ENCODE measurements at regions not wholly inside any gene's neighbourhood (a gene's known extent, or its start where the extent isn't known, plus 50 kb on each side); places are given as distances from the start of the nearest gene placed in this dataset.

DNA sequence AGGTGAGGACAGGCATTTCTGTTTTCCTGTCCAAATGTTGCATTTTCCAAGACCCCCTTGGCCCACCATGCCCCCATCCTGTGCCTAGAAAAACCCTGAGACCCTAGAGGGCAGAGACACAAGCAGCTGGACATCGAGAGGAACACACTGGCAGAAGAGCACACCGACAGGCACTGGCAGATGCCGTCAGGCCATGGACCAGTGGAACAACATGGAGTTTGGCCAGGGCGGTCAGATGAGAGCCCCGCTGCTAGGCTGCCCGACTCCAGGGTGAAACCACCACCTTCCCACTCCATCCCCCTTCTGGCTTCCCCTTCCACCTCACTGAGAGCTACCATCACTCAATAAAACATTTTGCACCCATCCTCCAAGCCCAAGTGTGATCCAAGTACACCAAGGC is 438.4 kb downstream of the SIPA1L2 start:
- no peaks in the 10 kb centered on the region for H3K36me3 ChIP-seq (ENCODE audit: control insufficient read depth, insufficient read depth, low read length)
- ChIA-PET CTCF (no interaction called here), POLR2A (no interaction called here)
- no peak for DNase-seq (ENCODE audit: low read depth)
- no peaks in the 10 kb centered on the region for H3K27me3 ChIP-seq (ENCODE audit: control insufficient read depth, insufficient read depth, low read length)
- H3K4me3 ChIP-seq (ENCODE audit: low read depth, low read length): no peak overlapping the region
- TF ChIP-seq, protein P1, sequence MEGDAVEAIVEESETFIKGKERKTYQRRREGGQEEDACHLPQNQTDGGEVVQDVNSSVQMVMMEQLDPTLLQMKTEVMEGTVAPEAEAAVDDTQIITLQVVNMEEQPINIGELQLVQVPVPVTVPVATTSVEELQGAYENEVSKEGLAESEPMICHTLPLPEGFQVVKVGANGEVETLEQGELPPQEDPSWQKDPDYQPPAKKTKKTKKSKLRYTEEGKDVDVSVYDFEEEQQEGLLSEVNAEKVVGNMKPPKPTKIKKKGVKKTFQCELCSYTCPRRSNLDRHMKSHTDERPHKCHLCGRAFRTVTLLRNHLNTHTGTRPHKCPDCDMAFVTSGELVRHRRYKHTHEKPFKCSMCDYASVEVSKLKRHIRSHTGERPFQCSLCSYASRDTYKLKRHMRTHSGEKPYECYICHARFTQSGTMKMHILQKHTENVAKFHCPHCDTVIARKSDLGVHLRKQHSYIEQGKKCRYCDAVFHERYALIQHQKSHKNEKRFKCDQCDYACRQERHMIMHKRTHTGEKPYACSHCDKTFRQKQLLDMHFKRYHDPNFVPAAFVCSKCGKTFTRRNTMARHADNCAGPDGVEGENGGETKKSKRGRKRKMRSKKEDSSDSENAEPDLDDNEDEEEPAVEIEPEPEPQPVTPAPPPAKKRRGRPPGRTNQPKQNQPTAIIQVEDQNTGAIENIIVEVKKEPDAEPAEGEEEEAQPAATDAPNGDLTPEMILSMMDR (IDR thresholded peaks at IDR 0.05; ENCODE audit: insufficient read depth, low read depth, low read length): no peak

DNA sequence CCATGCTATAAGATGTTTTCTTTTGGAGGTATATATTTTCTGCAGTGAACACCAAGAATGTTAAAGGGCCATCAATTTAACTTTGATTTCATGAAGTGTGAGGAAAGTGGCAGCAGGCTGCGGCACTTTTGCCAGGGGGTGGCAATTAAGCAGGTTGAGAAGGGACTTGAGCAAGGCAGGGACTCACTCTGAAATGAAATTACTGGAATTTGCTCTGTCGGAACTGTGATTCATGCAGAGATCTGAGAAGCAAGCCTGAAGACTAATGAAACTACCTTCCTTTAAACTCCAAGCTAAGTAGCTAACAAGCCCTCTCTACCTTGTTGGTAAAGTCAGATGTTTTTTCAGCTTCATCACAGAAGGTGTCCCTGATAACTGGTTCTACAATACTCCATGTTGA is 441.6 kb downstream of the SIPA1L2 start:
- Histone ChIP-seq H3K4me3 (ENCODE audit: low read depth, low read length) (no peak overlapping the region), H3K27me3 (ENCODE audit: control insufficient read depth, insufficient read depth, low read length) (no peaks in the 10 kb centered on the region), H3K36me3 (ENCODE audit: control insufficient read depth, insufficient read depth, low read length) (no peaks in the 10 kb centered on the region)
- TF ChIP-seq, protein P1 (IDR thresholded peaks at IDR 0.05; ENCODE audit: insufficient read depth, low read depth, low read length): no peak
- DNase-seq (ENCODE audit: low read depth): no peak
- ChIA-PET CTCF (interaction anchor here (1.2 kb wide), 1 partner anchor 9 kb away, joined by 4 read pairs; no protein-coding TSS in a partner anchor), POLR2A (no interaction called here)

DNA sequence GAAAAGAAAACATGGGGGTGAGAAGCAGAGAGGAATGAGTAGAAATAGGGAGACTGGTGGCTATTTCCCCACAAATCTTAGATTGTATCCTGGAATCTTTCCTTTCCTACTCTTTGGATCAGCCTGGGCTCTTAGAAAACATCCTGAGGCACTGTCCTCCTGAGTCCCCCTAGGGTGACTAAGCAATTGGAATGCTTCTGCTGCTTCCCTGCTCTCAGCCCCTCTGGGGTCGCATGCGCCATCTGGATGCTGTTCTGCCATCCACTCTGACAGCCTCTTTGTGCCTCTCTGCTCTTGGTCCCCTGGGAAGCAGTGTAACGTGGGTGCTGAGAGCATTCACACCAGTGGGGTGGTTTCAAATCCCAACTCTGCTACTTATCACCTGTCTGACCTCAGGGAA is 443.0 kb downstream of the SIPA1L2 start:
- POLR2A ChIA-PET: no interaction called here
- CTCF ChIA-PET: interaction anchor here (0.7 kb wide), 1 partner anchor 9 kb away, joined by 3 read pairs; no protein-coding TSS in a partner anchor
- H3K4me3 ChIP-seq (ENCODE audit: low read depth, low read length): no peak overlapping the region

DNA sequence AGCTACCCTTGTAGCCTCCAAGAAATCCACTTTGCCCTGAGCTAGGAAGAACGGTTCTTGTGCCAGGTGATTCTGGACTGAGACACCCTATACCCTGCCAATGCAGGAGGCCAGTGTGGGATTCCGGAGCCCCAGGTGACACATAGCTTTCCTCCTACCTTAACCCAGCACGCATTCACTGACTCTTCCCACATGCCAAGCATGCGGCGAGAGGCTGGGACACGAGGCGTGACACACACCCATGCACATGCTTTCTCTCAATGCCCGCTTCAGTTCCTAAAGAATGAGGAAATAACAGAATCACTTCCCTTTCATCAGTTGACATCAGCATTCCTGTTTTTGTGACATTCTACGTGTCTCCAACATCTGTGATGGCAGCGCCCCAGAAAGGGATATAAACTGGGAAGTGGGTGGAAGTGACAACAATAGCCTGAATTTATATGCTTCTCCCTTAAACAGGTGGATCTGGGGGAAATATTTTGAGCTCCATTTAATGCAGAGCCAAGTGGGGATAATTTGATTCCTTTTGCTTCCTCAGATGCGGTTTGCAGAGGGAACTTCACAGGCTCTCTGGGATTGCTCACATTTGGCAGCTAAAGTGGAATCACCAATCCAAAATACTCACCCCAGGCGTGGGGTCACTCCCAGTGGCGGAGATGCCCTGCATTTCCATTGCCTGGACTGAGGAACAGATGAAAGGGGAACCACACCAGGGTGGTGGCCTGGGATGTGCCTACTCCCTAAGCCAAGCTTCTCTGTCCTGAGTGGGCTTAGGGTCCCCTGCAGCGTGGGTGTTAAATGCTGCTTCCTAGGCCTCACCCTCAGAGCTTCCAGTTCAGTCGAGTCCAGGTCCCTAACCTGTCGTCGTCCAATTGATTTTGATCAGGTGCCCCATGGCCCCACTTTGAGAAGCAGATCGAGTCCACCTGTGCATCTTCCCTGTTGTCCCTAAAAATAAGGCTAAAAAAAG is 445.1 kb downstream of the SIPA1L2 start:
- CTCF ChIA-PET: no interaction called here
- TF ChIP-seq, protein P1 (IDR thresholded peaks at IDR 0.05; ENCODE audit: insufficient read depth, low read depth, low read length): no peak
- POLR2A ChIA-PET: no interaction called here
- Histone ChIP-seq H3K4me3 (ENCODE audit: low read depth, low read length) (no peak overlapping the region), H3K27me3 (ENCODE audit: control insufficient read depth, insufficient read depth, low read length) (no peaks in the 10 kb centered on the region), H3K36me3 (ENCODE audit: control insufficient read depth, insufficient read depth, low read length) (no peaks in the 10 kb centered on the region)
- DNase-seq (ENCODE audit: low read depth): no peak

More for the DNA sequence above, 443.0 kb downstream of the SIPA1L2 start:
- no peak for DNase-seq (ENCODE audit: low read depth)
- Histone ChIP-seq H3K27me3 (ENCODE audit: control insufficient read depth, insufficient read depth, low read length) (no peaks in the 10 kb centered on the region), H3K36me3 (ENCODE audit: control insufficient read depth, insufficient read depth, low read length) (no peaks in the 10 kb centered on the region)
- TF ChIP-seq, protein P1 (IDR thresholded peaks at IDR 0.05; ENCODE audit: insufficient read depth, low read depth, low read length): no peak

DNA sequence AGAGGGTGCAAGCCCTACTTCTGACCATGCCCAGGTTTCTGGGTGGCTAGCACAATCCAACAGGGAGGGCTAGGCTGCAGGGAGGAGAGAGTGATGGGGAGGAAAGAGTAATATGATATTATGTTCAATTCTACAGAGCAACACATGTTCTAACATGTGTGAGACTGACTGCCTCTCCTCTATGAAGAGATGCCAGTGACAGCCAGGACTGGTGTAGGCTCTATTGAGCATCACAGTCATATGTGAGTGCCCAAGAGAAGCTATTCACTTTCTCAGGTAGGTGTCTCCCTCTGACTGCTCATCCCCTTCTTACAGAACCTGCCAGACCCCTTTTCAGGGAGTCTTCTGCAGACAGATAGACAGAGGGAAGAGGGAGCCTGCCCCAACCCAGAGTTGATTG is 446.1 kb downstream of the SIPA1L2 start:
- no peak overlapping the region for H3K4me3 ChIP-seq (ENCODE audit: low read depth, low read length)
- DNase-seq (ENCODE audit: low read depth): no peak
- POLR2A ChIA-PET: no interaction called here
- CTCF ChIA-PET: no interaction called here
- TF ChIP-seq, protein P1 (IDR thresholded peaks at IDR 0.05; ENCODE audit: insufficient read depth, low read depth, low read length): no peak
- no peaks in the 10 kb centered on the region for H3K36me3 ChIP-seq (ENCODE audit: control insufficient read depth, insufficient read depth, low read length)
- H3K27me3 ChIP-seq (ENCODE audit: control insufficient read depth, insufficient read depth, low read length): no peaks in the 10 kb centered on the region
